Astrocyte (in vitro differentiated cells and primary cell): ENCODE measurements at regions not wholly inside any gene's neighbourhood (a gene's known extent, or its start where the extent isn't known, plus 50 kb on each side); places are given as distances from the start of the nearest gene placed in this dataset.
A peak's percentile ranks its signal among the peaks of the same experiment; 100 is the strongest.

Experiments
- DNase-seq: peaks from one replicate; pipeline ENCODE4 v3.0.0-alpha.2; 2010; ENCODE audit warnings: low read depth
- FAIRE-seq: peaks from 2 replicates; lab custom pipeline; 2011; peaks lifted over from hg19 to GRCh38; lab: Jason Lieb, UNC
- H2AFZ ChIP-seq: 2 replicates; pipeline ENCODE4 v1.6.0; 2012; ENCODE audit warnings: low read depth, low read length, inconsistent platforms
- H3K27ac ChIP-seq: 2 replicates; pipeline ENCODE4 v1.5.1; 2011; ENCODE audit warnings: low read depth, low read length, inconsistent platforms
- H3K27me3 ChIP-seq: 2 replicates; pipeline ENCODE4 v1.6.0; 2011; ENCODE audit warnings: low read length, inconsistent platforms; ENCODE audit not compliant: insufficient read depth
- H3K36me3 ChIP-seq: 2 replicates; pipeline ENCODE4 v1.5.1; 2011; ENCODE audit warnings: low read length, inconsistent platforms; ENCODE audit not compliant: insufficient read depth
- H3K4me1 ChIP-seq: 2 replicates; pipeline ENCODE4 v1.5.1; 2011; ENCODE audit warnings: low read length, inconsistent platforms; ENCODE audit not compliant: insufficient read depth
- H3K4me2 ChIP-seq: 2 replicates; pipeline ENCODE4 v1.6.0; 2012; ENCODE audit warnings: low read length, inconsistent platforms
- H3K4me3 ChIP-seq: 2 replicates; pipeline ENCODE4 v1.5.1; 2011; ENCODE audit warnings: low read depth, mild to moderate bottlenecking, low read length, inconsistent platforms; ENCODE audit not compliant: insufficient read depth
- H3K79me2 ChIP-seq: 2 replicates; pipeline ENCODE4 v1.6.0; 2012; ENCODE audit warnings: mild to moderate bottlenecking, low read length, inconsistent platforms; ENCODE audit not compliant: insufficient read depth
- H3K9ac ChIP-seq: 2 replicates; pipeline ENCODE4 v1.6.0; 2012; ENCODE audit warnings: mild to moderate bottlenecking, low read length, inconsistent platforms
- H3K9me3 ChIP-seq: 2 replicates; pipeline ENCODE4 v1.5.1; 2012; ENCODE audit warnings: low read depth, mild to moderate bottlenecking, low read length, inconsistent platforms; ENCODE audit not compliant: insufficient read depth
- H4K20me1 ChIP-seq: 2 replicates; pipeline ENCODE4 v1.6.0; 2012; ENCODE audit warnings: low read length, inconsistent platforms; ENCODE audit not compliant: insufficient read depth
- H3K27ac Mint-ChIP-seq: one replicate; pipeline ENCODE4 v1.8.0; 2021; ENCODE audit warnings: mild to moderate bottlenecking, mixed read lengths; ENCODE audit not compliant: unreplicated experiment
- H3K27me3 Mint-ChIP-seq: one replicate; pipeline ENCODE4 v1.8.0; 2021; ENCODE audit warnings: low read depth, mixed read lengths; ENCODE audit not compliant: unreplicated experiment
- H3K36me3 Mint-ChIP-seq: one replicate; pipeline ENCODE4 v1.8.0; 2021; ENCODE audit warnings: low read depth, mixed read lengths; ENCODE audit not compliant: unreplicated experiment
- H3K4me1 Mint-ChIP-seq: one replicate; pipeline ENCODE4 v1.8.0; 2021; ENCODE audit warnings: low read depth, mixed read lengths; ENCODE audit not compliant: unreplicated experiment
- H3K4me3 Mint-ChIP-seq: one replicate; pipeline ENCODE4 v1.8.0; 2021; ENCODE audit warnings: mild to moderate bottlenecking, moderate library complexity, mixed read lengths; ENCODE audit not compliant: unreplicated experiment
- H3K9me3 Mint-ChIP-seq: one replicate; pipeline ENCODE4 v1.8.0; 2021; ENCODE audit warnings: mild to moderate bottlenecking, mixed read lengths; ENCODE audit not compliant: unreplicated experiment
- EZH2 ChIP-seq: IDR thresholded peaks from 2 replicates; pipeline ENCODE4 v1.6.1; 2012; ENCODE audit warnings: mild to moderate bottlenecking, low read length, inconsistent platforms; ENCODE audit not compliant: insufficient read depth
- TF ChIP-seq, protein P1 (sequence below): IDR thresholded peaks from 2 replicates; pipeline ENCODE4 v1.5.1; 2011; ENCODE audit warnings: low read depth, mild to moderate bottlenecking, inconsistent platforms, low read length, moderate library complexity; ENCODE audit not compliant: insufficient read depth

DNA sequence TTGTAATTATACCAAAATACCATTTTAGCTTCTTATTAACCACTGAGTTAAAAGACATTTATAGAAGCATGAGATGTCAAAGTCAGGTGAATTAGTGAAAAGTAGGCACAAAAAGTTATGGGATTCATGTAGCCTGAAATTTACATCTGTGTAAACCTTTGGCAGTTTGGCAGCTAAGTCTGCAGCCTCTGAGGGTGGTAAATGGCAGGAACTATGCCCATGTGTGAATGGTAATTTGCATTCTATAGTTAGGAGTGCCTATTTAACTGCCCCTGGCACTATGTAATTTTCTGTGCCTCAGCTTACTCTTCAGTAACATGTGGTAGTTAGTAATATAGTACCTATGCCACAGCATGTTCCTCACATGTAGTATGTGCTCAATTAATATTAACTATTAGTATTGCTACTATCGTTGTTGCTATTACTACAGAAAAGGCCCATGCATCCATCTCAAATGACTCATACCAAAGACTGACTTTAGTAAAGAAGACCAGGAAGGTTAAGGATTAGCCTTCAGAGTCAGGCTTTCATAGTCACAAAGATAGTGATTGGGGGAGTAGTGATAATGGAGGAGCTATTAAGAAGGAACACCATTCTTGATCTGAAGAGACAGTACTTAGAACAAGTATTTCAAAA is 258.7 kb upstream of the BTG1 start:
- DNase-seq = no peak
- H3K4me2 ChIP-seq = no peak overlapping the region
- peaks cover 3% of the 10 kb centered on the region for H3K27me3 Mint-ChIP-seq

DNA sequence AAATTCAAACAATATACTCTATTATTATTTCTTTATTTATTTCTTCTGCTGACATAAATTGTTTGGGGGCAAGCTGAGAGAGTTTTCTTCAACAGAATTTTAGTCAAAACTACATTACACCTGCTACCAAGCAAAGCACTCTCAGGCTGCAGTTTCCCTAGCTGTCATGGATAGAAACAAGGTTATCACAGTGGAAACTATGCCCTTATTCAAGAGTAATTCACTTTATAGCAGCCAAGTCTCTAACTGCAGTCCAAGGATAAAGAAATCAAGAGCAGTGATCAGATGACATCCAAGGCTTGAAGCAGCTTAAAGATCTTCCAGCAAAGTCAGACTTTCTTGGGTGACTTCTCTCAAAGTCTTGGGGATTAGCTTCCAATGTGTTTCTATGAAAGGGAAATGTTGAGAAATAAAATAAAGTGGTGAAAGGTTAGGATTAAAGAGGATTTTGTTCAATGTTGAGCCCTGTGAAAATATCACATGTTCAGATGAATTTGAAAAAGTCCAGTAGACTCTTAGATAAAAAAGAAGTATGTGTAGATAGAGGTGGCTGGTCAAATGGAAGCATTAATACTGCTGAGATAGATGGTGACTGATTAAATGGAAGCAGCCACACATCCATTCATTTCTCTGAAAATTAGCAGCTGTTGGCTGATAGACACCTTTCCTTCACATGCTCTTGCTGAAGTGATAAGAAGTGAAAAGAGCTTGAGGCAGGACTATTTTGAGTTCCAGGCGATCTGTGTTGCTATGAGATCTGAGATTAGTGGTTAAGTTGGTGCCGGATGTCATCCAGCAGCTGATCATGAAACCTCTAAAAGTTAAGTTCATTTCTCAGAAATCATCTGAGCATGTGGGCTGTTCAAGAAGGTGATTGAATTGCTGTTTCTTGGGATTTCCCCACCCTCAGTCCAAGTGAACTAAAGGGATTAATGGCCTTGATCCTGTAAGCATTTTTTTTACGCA is 257.8 kb upstream of the BTG1 start:
- no peak overlapping the region for H3K27ac Mint-ChIP-seq
- Histone ChIP-seq H3K4me2 (no peak overlapping the region), H3K4me1 (no peaks in the 10 kb centered on the region), H3K4me3 (no peak overlapping the region), H3K9ac (no peak overlapping the region), H3K36me3 (no peaks in the 10 kb centered on the region), H4K20me1 (no peaks in the 10 kb centered on the region), H3K9me3 (no peaks in the 10 kb centered on the region), H3K27ac (no peak overlapping the region), H3K27me3 (no peaks in the 10 kb centered on the region), H2AFZ (no peak overlapping the region), H3K79me2 (no peaks in the 10 kb centered on the region)
- H3K36me3 Mint-ChIP-seq = no peaks in the 10 kb centered on the region
- no peak for DNase-seq
- H3K4me3 Mint-ChIP-seq = no peak overlapping the region
- H3K27me3 Mint-ChIP-seq = peaks cover 7% of the 10 kb centered on the region
- H3K4me1 Mint-ChIP-seq = peaks cover 2% of the 10 kb centered on the region
- TF ChIP-seq, protein P1, sequence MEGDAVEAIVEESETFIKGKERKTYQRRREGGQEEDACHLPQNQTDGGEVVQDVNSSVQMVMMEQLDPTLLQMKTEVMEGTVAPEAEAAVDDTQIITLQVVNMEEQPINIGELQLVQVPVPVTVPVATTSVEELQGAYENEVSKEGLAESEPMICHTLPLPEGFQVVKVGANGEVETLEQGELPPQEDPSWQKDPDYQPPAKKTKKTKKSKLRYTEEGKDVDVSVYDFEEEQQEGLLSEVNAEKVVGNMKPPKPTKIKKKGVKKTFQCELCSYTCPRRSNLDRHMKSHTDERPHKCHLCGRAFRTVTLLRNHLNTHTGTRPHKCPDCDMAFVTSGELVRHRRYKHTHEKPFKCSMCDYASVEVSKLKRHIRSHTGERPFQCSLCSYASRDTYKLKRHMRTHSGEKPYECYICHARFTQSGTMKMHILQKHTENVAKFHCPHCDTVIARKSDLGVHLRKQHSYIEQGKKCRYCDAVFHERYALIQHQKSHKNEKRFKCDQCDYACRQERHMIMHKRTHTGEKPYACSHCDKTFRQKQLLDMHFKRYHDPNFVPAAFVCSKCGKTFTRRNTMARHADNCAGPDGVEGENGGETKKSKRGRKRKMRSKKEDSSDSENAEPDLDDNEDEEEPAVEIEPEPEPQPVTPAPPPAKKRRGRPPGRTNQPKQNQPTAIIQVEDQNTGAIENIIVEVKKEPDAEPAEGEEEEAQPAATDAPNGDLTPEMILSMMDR = no peak
- no peak for TF ChIP-seq EZH2
- H3K9me3 Mint-ChIP-seq = no peaks in the 10 kb centered on the region
- FAIRE-seq = peak; percentile 13

More for the DNA sequence above, 258.7 kb upstream of the BTG1 start:
- H3K36me3 Mint-ChIP-seq = no peaks in the 10 kb centered on the region
- peaks cover 2% of the 10 kb centered on the region for H3K9me3 Mint-ChIP-seq
- no peak for FAIRE-seq
- Histone ChIP-seq H2AFZ (no peak overlapping the region), H3K36me3 (no peaks in the 10 kb centered on the region), H3K27me3 (no peaks in the 10 kb centered on the region), H3K4me1 (no peaks in the 10 kb centered on the region), H3K9me3 (no peaks in the 10 kb centered on the region), H3K9ac (no peak overlapping the region), H3K4me3 (no peak overlapping the region), H3K27ac (no peak overlapping the region), H3K79me2 (no peaks in the 10 kb centered on the region), H4K20me1 (no peaks in the 10 kb centered on the region)
- no peak for TF ChIP-seq EZH2
- TF ChIP-seq, protein P1 = no peak
- no peak overlapping the region for H3K27ac Mint-ChIP-seq
- H3K4me1 Mint-ChIP-seq = peaks cover 2% of the 10 kb centered on the region
- no peak overlapping the region for H3K4me3 Mint-ChIP-seq
